ENCODE measurements at regions not wholly inside any gene's neighbourhood (a gene's known extent, or its start where the extent isn't known, plus 50 kb on each side); places are given as distances from the start of the nearest gene placed in this dataset.
A peak's percentile ranks its signal among the peaks of the same experiment; 100 is the strongest.

DNA sequence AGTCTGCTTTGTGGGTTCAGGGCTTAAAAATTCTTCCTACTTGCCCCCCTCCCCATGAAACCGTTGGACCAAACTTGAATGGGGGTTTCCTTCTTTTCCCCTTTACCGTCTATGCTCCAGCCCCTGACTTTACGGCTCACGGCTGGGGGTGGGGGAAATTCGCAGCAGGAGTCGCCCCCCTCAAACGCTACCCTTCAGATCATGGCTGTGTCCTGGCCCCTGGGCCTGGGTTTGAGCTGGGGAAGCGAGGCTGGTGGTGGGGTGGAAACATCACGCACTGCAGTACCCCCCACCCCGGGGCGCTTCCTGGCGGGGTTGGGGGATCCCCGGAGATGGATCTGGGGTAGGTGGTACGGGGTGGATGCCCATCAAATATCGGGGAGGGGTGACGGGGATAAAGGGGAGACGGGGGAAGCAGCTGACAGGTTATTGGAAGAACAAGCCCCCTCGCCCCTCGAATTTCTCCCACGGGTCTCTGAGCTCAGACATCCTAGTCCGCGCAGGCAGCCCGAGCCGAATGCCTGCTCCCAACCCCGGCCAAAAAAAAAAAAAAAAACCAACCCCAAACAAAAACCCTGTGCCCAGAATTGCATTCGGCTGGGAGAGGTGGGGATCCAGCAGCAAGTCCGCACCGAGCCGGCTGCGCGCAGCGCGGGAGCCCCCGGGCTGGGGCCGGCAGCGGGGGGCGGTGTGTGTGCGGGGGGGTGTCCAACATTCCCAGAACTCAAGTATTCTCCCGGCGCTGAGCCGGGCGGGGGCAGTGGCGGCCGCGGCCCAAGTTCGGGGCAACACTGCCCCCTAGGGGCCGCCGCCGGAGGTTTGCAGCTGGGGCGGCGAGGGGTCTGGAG lies 59.0 kb upstream of the ACOT11 start (continued):
- TF ChIP-seq, protein P1, sequence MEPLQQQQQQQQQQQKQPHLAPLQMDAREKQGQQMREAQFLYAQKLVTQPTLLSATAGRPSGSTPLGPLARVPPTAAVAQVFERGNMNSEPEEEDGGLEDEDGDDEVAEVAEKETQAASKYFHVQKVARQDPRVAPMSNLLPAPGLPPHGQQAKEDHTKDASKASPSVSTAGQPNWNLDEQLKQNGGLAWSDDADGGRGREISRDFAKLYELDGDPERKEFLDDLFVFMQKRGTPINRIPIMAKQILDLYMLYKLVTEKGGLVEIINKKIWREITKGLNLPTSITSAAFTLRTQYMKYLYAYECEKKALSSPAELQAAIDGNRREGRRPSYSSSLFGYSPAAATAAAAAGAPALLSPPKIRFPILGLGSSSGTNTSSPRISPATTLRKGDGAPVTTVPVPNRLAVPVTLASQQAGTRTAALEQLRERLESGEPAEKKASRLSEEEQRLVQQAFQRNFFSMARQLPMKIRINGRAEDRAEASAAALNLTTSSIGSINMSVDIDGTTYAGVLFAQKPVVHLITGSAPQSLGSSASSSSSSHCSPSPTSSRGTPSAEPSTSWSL (CRISPR knock-in tag; IDR thresholded peaks at IDR 0.05; ENCODE audit: borderline replicate concordance), result no peak
- TF ChIP-seq, protein P2, sequence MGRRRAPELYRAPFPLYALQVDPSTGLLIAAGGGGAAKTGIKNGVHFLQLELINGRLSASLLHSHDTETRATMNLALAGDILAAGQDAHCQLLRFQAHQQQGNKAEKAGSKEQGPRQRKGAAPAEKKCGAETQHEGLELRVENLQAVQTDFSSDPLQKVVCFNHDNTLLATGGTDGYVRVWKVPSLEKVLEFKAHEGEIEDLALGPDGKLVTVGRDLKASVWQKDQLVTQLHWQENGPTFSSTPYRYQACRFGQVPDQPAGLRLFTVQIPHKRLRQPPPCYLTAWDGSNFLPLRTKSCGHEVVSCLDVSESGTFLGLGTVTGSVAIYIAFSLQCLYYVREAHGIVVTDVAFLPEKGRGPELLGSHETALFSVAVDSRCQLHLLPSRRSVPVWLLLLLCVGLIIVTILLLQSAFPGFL (CRISPR knock-in tag; IDR thresholded peaks at IDR 0.05), result no peak
- TF ChIP-seq, protein P3, sequence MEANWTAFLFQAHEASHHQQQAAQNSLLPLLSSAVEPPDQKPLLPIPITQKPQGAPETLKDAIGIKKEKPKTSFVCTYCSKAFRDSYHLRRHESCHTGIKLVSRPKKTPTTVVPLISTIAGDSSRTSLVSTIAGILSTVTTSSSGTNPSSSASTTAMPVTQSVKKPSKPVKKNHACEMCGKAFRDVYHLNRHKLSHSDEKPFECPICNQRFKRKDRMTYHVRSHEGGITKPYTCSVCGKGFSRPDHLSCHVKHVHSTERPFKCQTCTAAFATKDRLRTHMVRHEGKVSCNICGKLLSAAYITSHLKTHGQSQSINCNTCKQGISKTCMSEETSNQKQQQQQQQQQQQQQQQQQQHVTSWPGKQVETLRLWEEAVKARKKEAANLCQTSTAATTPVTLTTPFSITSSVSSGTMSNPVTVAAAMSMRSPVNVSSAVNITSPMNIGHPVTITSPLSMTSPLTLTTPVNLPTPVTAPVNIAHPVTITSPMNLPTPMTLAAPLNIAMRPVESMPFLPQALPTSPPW (CRISPR knock-in tag; IDR thresholded peaks at IDR 0.05), result peak; percentile 95
- no peak for TF ChIP-seq SMARCA5 (IDR thresholded peaks at IDR 0.05)
- no peak for TF ChIP-seq ZNF778 (CRISPR knock-in tag; IDR thresholded peaks at IDR 0.05)
- TF ChIP-seq, protein P4, sequence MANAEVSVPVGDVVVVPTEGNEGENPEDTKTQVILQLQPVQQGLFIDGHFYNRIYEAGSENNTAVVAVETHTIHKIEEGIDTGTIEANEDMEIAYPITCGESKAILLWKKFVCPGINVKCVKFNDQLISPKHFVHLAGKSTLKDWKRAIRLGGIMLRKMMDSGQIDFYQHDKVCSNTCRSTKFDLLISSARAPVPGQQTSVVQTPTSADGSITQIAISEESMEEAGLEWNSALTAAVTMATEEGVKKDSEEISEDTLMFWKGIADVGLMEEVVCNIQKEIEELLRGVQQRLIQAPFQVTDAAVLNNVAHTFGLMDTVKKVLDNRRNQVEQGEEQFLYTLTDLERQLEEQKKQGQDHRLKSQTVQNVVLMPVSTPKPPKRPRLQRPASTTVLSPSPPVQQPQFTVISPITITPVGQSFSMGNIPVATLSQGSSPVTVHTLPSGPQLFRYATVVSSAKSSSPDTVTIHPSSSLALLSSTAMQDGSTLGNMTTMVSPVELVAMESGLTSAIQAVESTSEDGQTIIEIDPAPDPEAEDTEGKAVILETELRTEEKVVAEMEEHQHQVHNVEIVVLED (CRISPR knock-in tag; IDR thresholded peaks at IDR 0.05), result 0 out of 2 replicates have a peak, but pooled peaks have one; percentile 16
- TF ChIP-seq, protein P5, sequence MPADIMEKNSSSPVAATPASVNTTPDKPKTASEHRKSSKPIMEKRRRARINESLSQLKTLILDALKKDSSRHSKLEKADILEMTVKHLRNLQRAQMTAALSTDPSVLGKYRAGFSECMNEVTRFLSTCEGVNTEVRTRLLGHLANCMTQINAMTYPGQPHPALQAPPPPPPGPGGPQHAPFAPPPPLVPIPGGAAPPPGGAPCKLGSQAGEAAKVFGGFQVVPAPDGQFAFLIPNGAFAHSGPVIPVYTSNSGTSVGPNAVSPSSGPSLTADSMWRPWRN (IDR thresholded peaks at IDR 0.05; ENCODE audit: low read depth), result 0 out of 2 replicates have a peak, but pooled peaks have one; percentile 46
- no peak for TF ChIP-seq PRMT5 (CRISPR knock-in tag; IDR thresholded peaks at IDR 0.05)
- no peak for TF ChIP-seq ZZZ3 (IDR thresholded peaks at IDR 0.05)
- no peak for TF ChIP-seq SAFB (IDR thresholded peaks at IDR 0.05; ENCODE audit: borderline replicate concordance, low read depth, low read length)
- TF ChIP-seq ZNF696 (CRISPR knock-in tag; conservative IDR thresholded peaks at IDR 0.05), result no peak
- no peak for TF ChIP-seq SUPT5H (IDR thresholded peaks at IDR 0.05)
- peak; percentile 43; the same call in 1 of the 2 replicates for TF ChIP-seq STAT5A (IDR thresholded peaks at IDR 0.05; ENCODE audit: borderline replicate concordance, low read length)
- TF ChIP-seq, protein P6, sequence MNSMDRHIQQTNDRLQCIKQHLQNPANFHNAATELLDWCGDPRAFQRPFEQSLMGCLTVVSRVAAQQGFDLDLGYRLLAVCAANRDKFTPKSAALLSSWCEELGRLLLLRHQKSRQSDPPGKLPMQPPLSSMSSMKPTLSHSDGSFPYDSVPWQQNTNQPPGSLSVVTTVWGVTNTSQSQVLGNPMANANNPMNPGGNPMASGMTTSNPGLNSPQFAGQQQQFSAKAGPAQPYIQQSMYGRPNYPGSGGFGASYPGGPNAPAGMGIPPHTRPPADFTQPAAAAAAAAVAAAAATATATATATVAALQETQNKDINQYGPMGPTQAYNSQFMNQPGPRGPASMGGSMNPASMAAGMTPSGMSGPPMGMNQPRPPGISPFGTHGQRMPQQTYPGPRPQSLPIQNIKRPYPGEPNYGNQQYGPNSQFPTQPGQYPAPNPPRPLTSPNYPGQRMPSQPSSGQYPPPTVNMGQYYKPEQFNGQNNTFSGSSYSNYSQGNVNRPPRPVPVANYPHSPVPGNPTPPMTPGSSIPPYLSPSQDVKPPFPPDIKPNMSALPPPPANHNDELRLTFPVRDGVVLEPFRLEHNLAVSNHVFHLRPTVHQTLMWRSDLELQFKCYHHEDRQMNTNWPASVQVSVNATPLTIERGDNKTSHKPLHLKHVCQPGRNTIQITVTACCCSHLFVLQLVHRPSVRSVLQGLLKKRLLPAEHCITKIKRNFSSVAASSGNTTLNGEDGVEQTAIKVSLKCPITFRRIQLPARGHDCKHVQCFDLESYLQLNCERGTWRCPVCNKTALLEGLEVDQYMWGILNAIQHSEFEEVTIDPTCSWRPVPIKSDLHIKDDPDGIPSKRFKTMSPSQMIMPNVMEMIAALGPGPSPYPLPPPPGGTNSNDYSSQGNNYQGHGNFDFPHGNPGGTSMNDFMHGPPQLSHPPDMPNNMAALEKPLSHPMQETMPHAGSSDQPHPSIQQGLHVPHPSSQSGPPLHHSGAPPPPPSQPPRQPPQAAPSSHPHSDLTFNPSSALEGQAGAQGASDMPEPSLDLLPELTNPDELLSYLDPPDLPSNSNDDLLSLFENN (IDR thresholded peaks at IDR 0.05; ENCODE audit: low read depth in 2 of 2, low read length in 2 of 2), result no peak
- TF ChIP-seq, protein P7, sequence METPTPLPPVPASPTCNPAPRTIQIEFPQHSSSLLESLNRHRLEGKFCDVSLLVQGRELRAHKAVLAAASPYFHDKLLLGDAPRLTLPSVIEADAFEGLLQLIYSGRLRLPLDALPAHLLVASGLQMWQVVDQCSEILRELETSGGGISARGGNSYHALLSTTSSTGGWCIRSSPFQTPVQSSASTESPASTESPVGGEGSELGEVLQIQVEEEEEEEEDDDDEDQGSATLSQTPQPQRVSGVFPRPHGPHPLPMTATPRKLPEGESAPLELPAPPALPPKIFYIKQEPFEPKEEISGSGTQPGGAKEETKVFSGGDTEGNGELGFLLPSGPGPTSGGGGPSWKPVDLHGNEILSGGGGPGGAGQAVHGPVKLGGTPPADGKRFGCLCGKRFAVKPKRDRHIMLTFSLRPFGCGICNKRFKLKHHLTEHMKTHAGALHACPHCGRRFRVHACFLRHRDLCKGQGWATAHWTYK (CRISPR knock-in tag; IDR thresholded peaks at IDR 0.05), result no peak; the same call in 1 of the 2 replicates
- TF ChIP-seq BMI1 (IDR thresholded peaks at IDR 0.05; ENCODE audit: low read length), result no peak

Measured in K562 (cell line).